Kidney (tissue), 13 donors: ENCODE measurements at regions not wholly inside any gene's neighbourhood (a gene's known extent, or its start where the extent isn't known, plus 50 kb on each side); places are given as distances from the start of the nearest gene placed in this dataset.

Source experiments
- DNase-seq, 5 donors: peaks; one replicate each; pipeline ENCODE4 v3.0.0-alpha.2; 2013 to 2020
- FAIRE-seq: peaks from 2 replicates; lab custom pipeline; 2012; peaks lifted over from hg19 to GRCh38; lab: Jason Lieb, UNC
- H3K27ac ChIP-seq, 2 donors: one replicate each; pipeline ENCODE4 v1.7.0; 2013; ENCODE audit warnings: low read depth in 2 of 2, low read length in 2 of 2, inconsistent platforms in 1 of 2
- H3K27me3 ChIP-seq: one replicate; pipeline ENCODE4 v1.7.1; 2013; ENCODE audit warnings: low read length, inconsistent platforms; ENCODE audit not compliant: control insufficient read depth, insufficient read depth
- H3K36me3 ChIP-seq, 3 donors: one replicate each; pipeline versions ENCODE4 v1.7.0 to v1.7.1; 2013; ENCODE audit warnings: low read length in 3 of 3, control low read depth in 1 of 3, inconsistent platforms in 1 of 3; ENCODE audit not compliant: insufficient read depth in 3 of 3, control insufficient read depth in 2 of 3
- H3K4me1 ChIP-seq, 3 donors: one replicate each; pipeline versions ENCODE4 v1.7.0 to v1.7.1; 2013; ENCODE audit warnings: low read length in 3 of 3, inconsistent platforms in 1 of 3, low read depth in 1 of 3; ENCODE audit not compliant: control insufficient read depth in 2 of 3, insufficient read depth in 2 of 3
- H3K4me3 ChIP-seq, 3 donors: one replicate each; pipeline versions ENCODE4 v1.7.0 to v1.8.1; 2013; ENCODE audit warnings: low read length in 3 of 3, control low read depth in 1 of 3, inconsistent platforms in 1 of 3
- H3K9ac ChIP-seq, 3 donors: one replicate each; pipeline versions ENCODE4 v1.7.0 to v1.7.1; 2013; ENCODE audit warnings: low read length in 3 of 3, control low read depth in 1 of 3, inconsistent platforms in 1 of 3
- H3K9me3 ChIP-seq, 3 donors: one replicate each; pipeline versions ENCODE4 v1.7.0 to v1.7.1; 2013; ENCODE audit warnings: low read length in 3 of 3, control low read depth in 1 of 3, inconsistent platforms in 1 of 3; ENCODE audit not compliant: control insufficient read depth in 2 of 3, insufficient read depth in 1 of 3
- intact Hi-C: fragments of 100-400 bp; cut with DNase I; formaldehyde crosslinking; loops from one replicate; pipeline ENCODE4 v1.11.1; 2022
- TF ChIP-seq, protein P1 (sequence below): IDR thresholded peaks from 3 replicates; pipeline ENCODE4 v1.5.1; 2012; ENCODE audit warnings: mild to moderate bottlenecking, moderate library complexity, borderline replicate concordance; ENCODE audit not compliant: insufficient read depth; ENCODE audit errors: extremely low read depth
- donor health status: control.
- donor health status: control.
- donor health status: control.
- donor health status: control.
- donor health status: control.
- donor health status: DM: yes; HTN: yes; CAD: no.
- donor health status: Normal renal cell carcinoma (clear cell type).

GRCh38 chr10:64486149-64486548 is 964.9 kb downstream of the REEP3 start:
- intact Hi-C loops = no loop called here
- Histone ChIP-seq H3K9ac (no peak overlapping the region), H3K4me1 (no peaks in the 10 kb centered on the region), H3K4me3 (no peak overlapping the region), H3K36me3 (no peaks in the 10 kb centered on the region), H3K27ac (no peak overlapping the region), H3K27me3 (no peaks in the 10 kb centered on the region), H3K9me3 (no peaks in the 10 kb centered on the region)
- DNase-seq (no peak), FAIRE-seq (no peak)
- TF ChIP-seq, protein P1, sequence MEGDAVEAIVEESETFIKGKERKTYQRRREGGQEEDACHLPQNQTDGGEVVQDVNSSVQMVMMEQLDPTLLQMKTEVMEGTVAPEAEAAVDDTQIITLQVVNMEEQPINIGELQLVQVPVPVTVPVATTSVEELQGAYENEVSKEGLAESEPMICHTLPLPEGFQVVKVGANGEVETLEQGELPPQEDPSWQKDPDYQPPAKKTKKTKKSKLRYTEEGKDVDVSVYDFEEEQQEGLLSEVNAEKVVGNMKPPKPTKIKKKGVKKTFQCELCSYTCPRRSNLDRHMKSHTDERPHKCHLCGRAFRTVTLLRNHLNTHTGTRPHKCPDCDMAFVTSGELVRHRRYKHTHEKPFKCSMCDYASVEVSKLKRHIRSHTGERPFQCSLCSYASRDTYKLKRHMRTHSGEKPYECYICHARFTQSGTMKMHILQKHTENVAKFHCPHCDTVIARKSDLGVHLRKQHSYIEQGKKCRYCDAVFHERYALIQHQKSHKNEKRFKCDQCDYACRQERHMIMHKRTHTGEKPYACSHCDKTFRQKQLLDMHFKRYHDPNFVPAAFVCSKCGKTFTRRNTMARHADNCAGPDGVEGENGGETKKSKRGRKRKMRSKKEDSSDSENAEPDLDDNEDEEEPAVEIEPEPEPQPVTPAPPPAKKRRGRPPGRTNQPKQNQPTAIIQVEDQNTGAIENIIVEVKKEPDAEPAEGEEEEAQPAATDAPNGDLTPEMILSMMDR = no peak

GRCh38 chr10:64486901-64487300 is 965.7 kb downstream of the REEP3 start:
- Histone ChIP-seq H3K27ac (no peak overlapping the region), H3K9me3 (no peaks in the 10 kb centered on the region), H3K9ac (no peak overlapping the region), H3K36me3 (no peaks in the 10 kb centered on the region), H3K4me1 (no peaks in the 10 kb centered on the region), H3K27me3 (no peaks in the 10 kb centered on the region), H3K4me3 (no peak overlapping the region)
- TF ChIP-seq, protein P1 = no peak
- FAIRE-seq = no peak
- intact Hi-C loops = no loop called here
- DNase-seq = no peak

DNA sequence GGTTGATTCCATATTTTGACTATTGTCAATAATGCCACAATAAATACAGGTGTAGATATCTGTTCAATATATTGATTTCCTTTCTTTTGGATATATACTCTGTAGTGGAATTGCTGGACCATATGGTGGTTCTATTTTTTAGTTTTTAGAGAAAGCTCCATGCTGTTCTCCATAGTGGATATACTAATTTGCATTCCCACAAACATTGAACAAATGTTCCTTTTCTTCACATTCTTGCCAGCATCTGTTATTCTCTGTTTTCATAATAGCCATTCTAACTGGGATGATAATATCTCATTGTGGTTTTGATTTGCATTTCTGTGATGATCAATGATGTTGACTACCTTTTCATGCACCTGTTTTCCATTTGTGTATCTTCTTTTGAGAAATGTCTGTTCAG is 973.7 kb downstream of the REEP3 start:
- Histone ChIP-seq H3K27ac (no peak overlapping the region), H3K9ac (no peak overlapping the region), H3K4me1 (no peaks in the 10 kb centered on the region), H3K4me3 (no peak overlapping the region), H3K27me3 (no peaks in the 10 kb centered on the region), H3K36me3 (no peaks in the 10 kb centered on the region), H3K9me3 (no peaks in the 10 kb centered on the region)
- FAIRE-seq = no peak
- no peak for DNase-seq
- intact Hi-C loops = no loop called here
- TF ChIP-seq, protein P1 = no peak

DNA sequence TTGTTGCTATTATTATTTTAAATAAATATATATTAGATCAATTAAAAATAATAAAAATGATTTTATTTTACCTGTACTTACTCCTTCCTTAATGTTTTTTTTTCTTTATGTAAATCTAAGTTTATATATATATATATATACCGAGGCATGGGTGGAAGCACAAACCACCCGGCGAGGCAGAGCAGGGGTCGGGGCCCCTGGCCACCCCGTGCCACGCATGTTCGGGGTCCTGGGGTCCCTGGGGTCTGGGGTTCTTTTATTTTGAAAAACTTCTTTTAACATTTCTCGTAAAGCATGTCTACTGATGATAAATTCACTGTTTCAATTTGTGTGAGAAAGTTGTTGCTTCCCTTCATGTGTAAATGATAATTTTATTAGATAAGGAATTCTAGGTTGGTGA is 976.1 kb downstream of the REEP3 start:
- no peaks in the 10 kb centered on the region for H3K27me3 ChIP-seq
- intact Hi-C loops = no loop called here
- no peaks in the 10 kb centered on the region for H3K36me3 ChIP-seq
- H3K9ac ChIP-seq = no peak overlapping the region
- TF ChIP-seq, protein P1 = no peak
- FAIRE-seq (no peak), DNase-seq (no peak)
- no peaks in the 10 kb centered on the region for H3K9me3 ChIP-seq
- H3K4me1 ChIP-seq = no peaks in the 10 kb centered on the region
- H3K27ac ChIP-seq = no peak overlapping the region
- H3K4me3 ChIP-seq = no peak overlapping the region
